ENCODE measurements at regions not wholly inside any gene's neighbourhood (a gene's known extent, or its start where the extent isn't known, plus 50 kb on each side); places are given as distances from the start of the nearest gene placed in this dataset.
A peak's percentile ranks its signal among the peaks of the same experiment; 100 is the strongest.

- no peak for DNase-seq (ENCODE audit: low read depth in 1 of 2, low spot score in 1 of 2)
These were observed 138.7 kb upstream of the BACH2 start for GRCh38 chr6:90435207-90435899.

DNA sequence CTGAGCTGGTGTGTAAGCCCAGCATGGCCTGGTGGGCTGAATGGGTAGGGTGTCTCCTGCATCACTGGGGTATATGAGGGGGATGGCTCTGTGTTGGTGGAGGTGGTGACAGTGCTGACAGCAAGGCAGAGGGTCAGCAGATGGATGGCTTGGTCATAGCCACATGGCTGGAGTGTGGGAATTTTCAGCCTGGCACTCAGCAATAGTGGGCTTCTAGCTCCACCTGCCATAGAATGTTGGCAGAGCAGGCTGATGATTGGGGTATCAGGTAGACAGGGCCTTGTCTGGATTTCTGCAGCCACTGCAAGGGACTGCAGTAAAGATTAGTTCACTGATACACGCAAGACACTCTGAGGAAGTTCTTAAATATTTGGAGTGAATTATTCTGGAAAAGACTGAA lies 137.5 kb upstream of the BACH2 start:
- no peak for DNase-seq (ENCODE audit: low read depth in 1 of 2, low spot score in 1 of 2)

GRCh38 chr6:90432937-90433336 lies 136.3 kb upstream of the BACH2 start:
- DNase-seq (ENCODE audit: low read depth in 1 of 2, low spot score in 1 of 2) = no peak

DNA sequence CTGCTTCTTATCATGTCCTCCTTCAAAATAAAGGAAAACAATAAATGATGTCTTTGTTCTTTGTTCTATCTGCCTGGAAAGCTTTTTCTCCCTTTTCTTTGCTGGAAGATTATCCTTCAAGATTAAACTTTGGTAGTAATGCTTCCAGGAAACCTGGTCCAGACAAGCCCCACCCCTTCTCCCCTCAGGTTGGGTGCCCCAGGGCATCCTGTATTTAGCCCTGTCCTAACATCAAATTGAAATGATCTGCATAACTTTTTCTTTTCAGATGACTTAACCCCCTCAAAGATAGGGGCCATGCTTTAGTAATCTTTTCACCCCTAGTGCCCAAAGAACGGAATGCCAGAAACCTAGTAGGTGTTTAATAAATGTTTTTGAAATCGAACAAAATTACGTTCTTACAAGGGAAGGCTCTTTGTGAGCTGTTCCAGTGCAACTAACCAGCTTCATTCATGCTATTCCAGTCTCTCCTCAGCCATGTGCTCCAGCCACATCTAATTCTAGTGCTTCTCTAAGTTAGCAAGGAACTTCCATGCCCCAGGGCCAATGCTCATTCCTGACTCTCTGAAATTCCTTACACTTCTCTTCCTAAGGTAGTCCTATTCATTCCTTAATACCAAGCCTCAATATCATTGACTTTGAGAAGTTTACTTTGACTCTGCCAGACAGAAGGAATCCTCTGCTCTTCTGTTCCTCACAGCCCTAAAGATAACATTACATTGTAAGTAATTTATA lies 135.6 kb upstream of the BACH2 start:
- DNase-seq (ENCODE audit: low read depth in 1 of 2, low spot score in 1 of 2) = no peak

GRCh38 chr6:90431576-90431975 lies 134.9 kb upstream of the BACH2 start:
- no peak for DNase-seq (ENCODE audit: low read depth in 1 of 2, low spot score in 1 of 2)

DNA sequence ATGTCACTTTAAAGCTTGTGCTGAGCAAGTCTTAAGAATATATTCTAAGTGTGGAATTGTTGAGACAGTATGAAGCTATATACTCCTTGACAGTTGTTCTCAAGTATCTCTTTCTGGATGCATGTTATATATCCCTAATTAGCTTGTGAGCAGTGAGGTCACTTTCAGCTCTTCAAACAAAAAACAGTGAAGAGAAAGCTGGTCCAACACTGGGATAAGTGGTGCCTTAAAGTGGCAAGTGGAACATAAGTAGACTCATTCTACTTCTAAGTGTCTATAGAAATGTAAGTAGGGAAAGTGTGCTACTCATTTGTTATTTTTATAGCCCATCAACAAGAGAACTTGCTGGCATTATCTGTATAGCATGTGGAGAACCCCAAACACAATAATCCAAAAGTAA lies 133.1 kb upstream of the BACH2 start:
- DNase-seq (ENCODE audit: low read depth in 1 of 2, low spot score in 1 of 2) = no peak

GRCh38 chr6:90428514-90428913 lies 131.9 kb upstream of the BACH2 start:
- DNase-seq (ENCODE audit: low read depth in 1 of 2, low spot score in 1 of 2) = no peak

- DNase-seq (ENCODE audit: low read depth in 1 of 2, low spot score in 1 of 2) = no peak
These were observed 128.6 kb upstream of the BACH2 start for GRCh38 chr6:90425161-90425641.

DNA sequence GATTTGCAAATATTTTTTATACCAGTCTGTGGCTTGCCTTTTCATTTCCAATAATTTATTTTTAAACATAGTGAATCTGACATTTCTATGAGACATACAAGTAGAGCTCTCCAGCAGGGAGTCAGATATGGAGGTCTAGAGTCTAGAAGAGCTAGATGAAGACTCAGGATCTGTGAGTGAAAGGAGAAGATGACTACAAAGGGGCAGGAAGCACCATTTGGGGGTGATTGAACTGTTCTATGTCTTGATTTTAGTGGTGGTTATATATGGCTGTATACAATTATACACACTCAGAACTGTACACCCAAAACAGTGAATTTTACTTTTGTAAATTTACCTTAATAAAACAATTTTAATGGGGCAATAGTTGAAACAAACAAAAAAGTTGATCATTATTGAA lies 127.9 kb upstream of the BACH2 start:
- no peak for DNase-seq (ENCODE audit: low read depth in 1 of 2, low spot score in 1 of 2)

- no peak for DNase-seq (ENCODE audit: low read depth in 1 of 2, low spot score in 1 of 2)
These were observed 125.0 kb upstream of the BACH2 start for GRCh38 chr6:90421666-90422065.

GRCh38 chr6:90420500-90420899 lies 123.9 kb upstream of the BACH2 start:
- DNase-seq (ENCODE audit: low read depth in 1 of 2, low spot score in 1 of 2) = no peak

DNA sequence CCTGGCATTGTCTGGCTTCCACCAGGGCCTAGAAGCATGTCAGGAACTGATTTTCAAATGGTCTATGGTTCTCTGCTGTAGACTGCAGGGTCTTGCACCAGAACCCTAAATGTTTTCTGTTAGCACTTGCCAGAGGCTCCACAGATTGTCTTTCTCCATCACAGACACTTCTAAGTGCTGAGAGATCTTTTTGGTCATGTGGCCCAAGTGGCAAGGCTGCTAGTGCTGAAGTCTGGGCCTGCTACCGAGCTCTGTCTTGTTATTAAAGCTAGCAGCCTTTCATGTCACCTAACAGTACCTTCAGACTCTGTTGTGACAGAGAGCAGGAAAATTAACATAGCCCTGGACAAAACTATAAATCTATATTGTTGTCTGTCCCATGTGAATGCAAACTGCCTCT lies 120.7 kb upstream of the BACH2 start:
- no peak for DNase-seq (ENCODE audit: low read depth in 1 of 2, low spot score in 1 of 2)

DNA sequence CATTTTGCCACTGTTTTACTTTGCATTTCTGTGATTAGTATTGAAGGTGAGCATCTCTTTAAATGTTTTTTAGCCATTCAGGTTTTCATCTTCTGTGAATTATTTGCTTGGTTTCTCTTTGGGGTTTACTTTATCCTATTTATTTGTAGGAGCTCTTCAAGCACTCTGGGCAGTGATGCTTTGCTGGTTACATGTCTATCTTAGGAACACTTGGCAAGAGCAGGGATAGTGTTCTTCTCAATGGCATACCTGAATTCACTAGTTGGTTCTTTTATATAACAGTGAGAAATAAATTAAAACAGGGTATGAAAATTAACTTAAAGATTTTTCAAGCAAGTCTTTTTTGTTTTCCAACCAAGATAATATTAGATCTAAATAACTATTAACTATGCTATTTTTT lies 119.7 kb upstream of the BACH2 start:
- DNase-seq (ENCODE audit: low read depth in 1 of 2, low spot score in 1 of 2) = no peak

DNA sequence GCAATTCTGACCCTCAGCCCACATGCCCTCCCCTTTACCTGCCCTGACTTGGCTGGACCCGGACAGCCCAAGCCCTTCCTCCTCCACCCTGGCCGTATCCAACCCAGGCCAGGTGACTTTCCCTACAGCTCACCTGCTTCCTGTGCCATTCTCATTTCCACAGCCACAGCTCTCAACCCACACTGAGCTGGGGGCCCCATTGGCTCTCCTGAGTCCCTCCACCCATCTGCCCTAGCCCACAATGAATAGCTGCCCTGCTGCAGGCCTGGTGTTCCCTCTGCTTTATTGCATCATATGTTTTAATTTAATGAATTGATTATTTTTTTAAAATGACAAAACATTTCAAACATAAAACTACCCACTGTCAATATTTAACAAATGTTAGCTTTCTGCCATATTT lies 118.5 kb upstream of the BACH2 start:
- no peak for DNase-seq (ENCODE audit: low read depth in 1 of 2, low spot score in 1 of 2)

DNA sequence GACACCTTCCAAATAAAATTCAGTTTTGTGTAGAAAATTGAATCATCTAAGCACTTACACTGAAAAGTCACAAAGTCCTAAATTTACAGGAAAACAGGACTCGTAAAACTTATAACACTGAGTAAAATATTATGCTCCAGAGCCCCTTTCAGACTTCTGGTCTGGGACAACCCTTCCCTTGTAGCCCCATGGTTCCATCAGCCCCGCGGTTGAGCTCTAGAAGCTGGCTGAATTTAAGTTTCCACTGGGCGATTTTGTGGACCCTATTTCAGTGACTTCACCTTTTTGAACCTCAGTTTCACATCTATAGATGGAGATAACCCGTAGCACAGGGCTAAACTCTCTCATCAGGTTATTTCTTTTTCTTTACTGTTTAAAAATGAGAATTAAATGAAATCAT lies 117.7 kb upstream of the BACH2 start:
- DNase-seq (ENCODE audit: low read depth in 1 of 2, low spot score in 1 of 2) = no peak

- peak; percentile 44 to 75 for DNase-seq (ENCODE audit: low read depth in 1 of 2, low spot score in 1 of 2)
These were observed 117.2 kb upstream of the BACH2 start for GRCh38 chr6:90413867-90414266.

DNA sequence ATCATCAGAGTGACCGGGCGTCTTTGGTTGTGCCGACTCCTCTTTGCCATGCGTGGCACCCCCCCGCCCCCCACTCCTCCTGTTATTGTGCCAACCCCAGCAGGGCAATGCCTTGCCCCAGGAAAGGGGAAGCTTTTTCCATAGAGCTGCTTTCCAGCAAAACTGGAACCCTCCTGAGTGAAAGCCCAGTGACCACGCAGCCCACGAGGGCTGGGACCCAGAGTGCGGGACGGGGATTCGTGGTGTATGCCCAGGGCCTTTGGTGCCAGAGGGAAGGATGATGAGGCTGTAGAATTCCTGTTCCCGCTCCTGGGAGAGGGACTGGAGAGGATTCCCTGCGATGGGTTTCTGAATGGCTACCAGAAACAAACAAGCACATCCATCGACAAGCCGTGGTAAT lies 116.8 kb upstream of the BACH2 start:
- no peak for DNase-seq (ENCODE audit: low read depth in 1 of 2, low spot score in 1 of 2)

DNA sequence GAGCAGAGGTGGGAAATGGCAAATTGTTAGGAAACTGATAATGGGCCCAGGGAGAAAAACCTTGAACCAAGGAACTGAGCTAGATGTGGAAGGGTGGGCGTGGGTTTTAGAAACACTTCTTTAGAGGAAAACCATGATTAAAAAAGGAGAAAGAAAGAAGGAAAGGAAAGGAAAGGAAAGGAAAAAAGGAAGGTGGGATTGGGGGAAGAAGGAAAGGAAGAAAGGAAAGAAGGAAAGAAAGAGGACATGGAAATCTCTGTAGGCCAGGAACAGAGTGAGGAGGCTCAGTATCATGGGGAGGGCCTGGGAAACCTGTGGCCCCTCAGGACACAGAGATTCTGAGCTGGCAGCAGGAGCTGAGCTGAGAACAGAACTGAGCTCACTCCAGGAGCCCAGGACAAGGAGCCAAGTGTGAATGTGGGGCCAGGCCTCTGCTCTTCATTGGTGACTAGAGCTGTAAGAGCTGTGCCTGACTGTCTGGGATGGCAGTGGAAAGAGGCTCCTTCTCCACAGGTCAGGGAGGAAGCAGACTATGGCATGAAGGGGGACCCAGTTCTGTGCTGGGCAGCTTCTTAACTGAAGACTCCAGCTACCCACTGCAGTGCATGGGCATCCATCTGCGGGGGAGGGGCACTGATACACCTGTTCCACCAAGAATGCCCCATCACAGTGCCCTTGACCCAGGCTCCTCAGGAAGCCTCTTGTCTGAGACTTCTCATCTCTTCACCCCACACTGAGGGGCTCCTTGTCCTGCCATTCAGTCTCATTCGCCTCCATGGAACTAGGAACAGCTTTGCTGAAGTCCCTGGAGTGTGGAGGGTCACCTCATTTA lies 116.1 kb upstream of the BACH2 start:
- DNase-seq (ENCODE audit: low read depth in 1 of 2, low spot score in 1 of 2) = no peak

- peak in 1 of 2 donors; percentile 68 for DNase-seq (ENCODE audit: low read depth in 1 of 2, low spot score in 1 of 2)
These were observed 114.7 kb upstream of the BACH2 start for GRCh38 chr6:90411292-90411781.

GRCh38 chr6:90409700-90410099 lies 113.1 kb upstream of the BACH2 start:
- no peak for DNase-seq (ENCODE audit: low read depth in 1 of 2, low spot score in 1 of 2)

- DNase-seq (ENCODE audit: low read depth in 1 of 2, low spot score in 1 of 2) = no peak
These were observed 110.3 kb upstream of the BACH2 start for GRCh38 chr6:90406957-90407356.
